ENCODE measurements at regions not wholly inside any gene's neighbourhood (a gene's known extent, or its start where the extent isn't known, plus 50 kb on each side); places are given as distances from the start of the nearest gene placed in this dataset.
A peak's percentile ranks its signal among the peaks of the same experiment; 100 is the strongest.

DNA sequence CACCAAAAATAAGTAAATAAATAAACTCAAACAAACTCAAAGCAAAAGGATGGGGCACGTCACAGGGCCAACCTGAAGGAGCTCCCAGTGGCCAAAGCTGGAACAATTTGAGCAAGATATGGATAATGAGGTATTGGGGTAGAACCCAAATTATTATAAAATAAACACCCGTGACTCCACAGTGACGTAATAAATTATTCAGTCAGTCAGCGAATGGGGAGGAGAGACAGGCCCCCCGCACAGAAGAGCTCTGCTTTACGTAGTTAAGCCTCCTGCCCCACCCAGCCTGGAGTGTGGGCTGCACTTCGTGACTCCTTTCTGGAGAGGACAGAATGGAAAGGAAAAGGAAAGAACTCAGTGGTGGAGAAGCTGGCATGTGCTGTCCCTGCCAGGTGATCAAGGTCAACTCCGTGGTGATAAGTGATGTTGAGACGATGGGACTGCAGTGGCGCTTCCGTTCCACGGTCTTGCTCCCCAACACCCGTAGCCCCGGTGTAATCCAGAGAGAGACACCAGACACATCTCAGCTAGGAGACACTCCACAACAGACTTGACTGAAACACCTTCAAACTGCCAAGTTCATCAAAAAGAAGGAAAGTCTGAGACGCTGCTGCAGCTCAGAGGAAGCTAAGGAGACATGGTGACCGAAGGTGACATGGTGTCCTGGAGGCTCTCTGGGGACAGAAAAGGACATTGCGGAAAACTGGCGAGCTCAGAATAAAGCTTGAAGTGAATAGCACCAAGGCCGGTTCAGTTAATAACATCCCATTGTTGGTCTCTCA, 83.3 kb upstream of the COL5A1 start:
- Histone ChIP-seq H2BK15ac (ENCODE audit: low read depth, poor library complexity, severe bottlenecking) (no peak overlapping the region), H2BK12ac (ENCODE audit: low read length in 2 of 2) (peak overlapping the region in 1 of 2 experiments; percentile 47), H3K36me3 (ENCODE audit: control insufficient read depth in 1 of 2, insufficient read depth in 2 of 2, low read depth in 1 of 2, low read length in 2 of 2) (no peaks in the 10 kb centered on the region), H3K9me3 (ENCODE audit: control insufficient read depth, low read length) (no peaks in the 10 kb centered on the region), H2AK5ac (ENCODE audit: low read length, severe bottlenecking) (no peak overlapping the region), H2BK5ac (ENCODE audit: low read depth, low read length, poor library complexity, severe bottlenecking) (no peak overlapping the region), H3K79me1 (replicated peaks; ENCODE audit: low read length, poor library complexity, severe bottlenecking) (no peaks in the 10 kb centered on the region), H3K27ac (ENCODE audit: low read length, poor library complexity, severe bottlenecking) (no peak overlapping the region), H3K27me3 (ENCODE audit: control insufficient read depth in 1 of 2, insufficient read depth in 1 of 2, low read length in 2 of 2) (peaks cover 0 to 32% of the 10 kb centered on the region in 2 experiments), H3K4ac (ENCODE audit: low read depth in 1 of 2, low read length in 2 of 2) (no peak overlapping the region), H3K4me1 (ENCODE audit: control insufficient read depth, insufficient read depth, low read depth, low read length) (peaks cover 34% of the 10 kb centered on the region), H2BK120ac (ENCODE audit: low read depth, low read length) (no peak overlapping the region), H4K91ac (ENCODE audit: low read length) (no peak overlapping the region), H3K4me2 (ENCODE audit: low read length, poor library complexity, severe bottlenecking) (no peak overlapping the region), H3K23ac (ENCODE audit: low read length in 2 of 2) (no peak overlapping the region), H3K14ac (ENCODE audit: low read length in 2 of 2) (no peak overlapping the region), H3K9ac (ENCODE audit: low read length) (no peak overlapping the region), H4K8ac (ENCODE audit: low read length) (no peak overlapping the region), H3K18ac (ENCODE audit: low read depth in 1 of 2, low read length in 2 of 2) (peak overlapping the region in 1 of 2 experiments; percentile 28), H3K4me3 (ENCODE audit: insufficient read depth in 1 of 2, low read depth in 1 of 2, low read length in 2 of 2) (no peak overlapping the region), H2AFZ (ENCODE audit: low read depth, low read length) (no peak overlapping the region)
- DNase-seq: no peak
- 92% methylated on average over 18 of the region's 19 CpGs for whole genome bisulfite sequencing

- Histone ChIP-seq H3K36me3 (ENCODE audit: control insufficient read depth in 1 of 2, insufficient read depth in 2 of 2, low read depth in 1 of 2, low read length in 2 of 2) (no peaks in the 10 kb centered on the region), H2BK15ac (ENCODE audit: low read depth, poor library complexity, severe bottlenecking) (no peak overlapping the region), H3K4me1 (ENCODE audit: control insufficient read depth, insufficient read depth, low read depth, low read length) (peaks cover 27% of the 10 kb centered on the region), H4K91ac (ENCODE audit: low read length) (no peak overlapping the region), H3K14ac (ENCODE audit: low read length in 2 of 2) (no peak overlapping the region), H2AFZ (ENCODE audit: low read depth, low read length) (no peak overlapping the region), H3K23ac (ENCODE audit: low read length in 2 of 2) (no peak overlapping the region), H3K4me3 (ENCODE audit: insufficient read depth in 1 of 2, low read depth in 1 of 2, low read length in 2 of 2) (no peak overlapping the region), H3K27ac (ENCODE audit: low read length, poor library complexity, severe bottlenecking) (no peak overlapping the region), H3K9ac (ENCODE audit: low read length) (no peak overlapping the region), H2AK5ac (ENCODE audit: low read length, severe bottlenecking) (no peak overlapping the region), H3K79me1 (replicated peaks; ENCODE audit: low read length, poor library complexity, severe bottlenecking) (no peaks in the 10 kb centered on the region), H3K27me3 (ENCODE audit: control insufficient read depth in 1 of 2, insufficient read depth in 1 of 2, low read length in 2 of 2) (peaks cover 0 to 32% of the 10 kb centered on the region in 2 experiments), H2BK5ac (ENCODE audit: low read depth, low read length, poor library complexity, severe bottlenecking) (no peak overlapping the region), H3K4ac (ENCODE audit: low read depth in 1 of 2, low read length in 2 of 2) (no peak overlapping the region), H3K18ac (ENCODE audit: low read depth in 1 of 2, low read length in 2 of 2) (no peak overlapping the region), H2BK120ac (ENCODE audit: low read depth, low read length) (no peak overlapping the region), H3K9me3 (ENCODE audit: control insufficient read depth, low read length) (no peaks in the 10 kb centered on the region), H3K4me2 (ENCODE audit: low read length, poor library complexity, severe bottlenecking) (no peak overlapping the region), H4K8ac (ENCODE audit: low read length) (no peak overlapping the region), H2BK12ac (ENCODE audit: low read length in 2 of 2) (no peak overlapping the region)
- WGBS: 87% methylated on average over 5 of the region's 5 CpGs
- no peak for DNase-seq
Measured at GRCh38 chr9:134559013-134559412, 82.6 kb upstream of the COL5A1 start.

DNA sequence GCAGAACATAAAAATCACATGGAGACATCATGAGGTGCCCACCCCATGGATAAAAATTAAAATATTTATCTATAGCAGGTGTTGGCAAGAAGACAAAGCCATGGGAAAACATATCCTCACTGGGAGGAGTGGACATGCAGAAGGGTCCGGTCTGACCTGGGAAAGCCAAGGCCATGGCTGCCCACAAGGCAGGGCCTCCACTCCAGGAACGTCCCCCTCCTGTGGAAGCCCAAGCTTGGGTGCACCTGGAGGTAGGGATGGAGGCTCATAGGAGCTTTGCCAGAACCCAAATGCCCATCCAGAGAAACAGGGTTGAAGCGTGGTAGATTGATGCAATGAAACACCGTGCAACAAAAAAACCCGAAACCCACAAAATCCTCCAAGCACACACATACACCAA, 81.4 kb upstream of the COL5A1 start:
- Histone ChIP-seq H3K27me3 (ENCODE audit: control insufficient read depth in 1 of 2, insufficient read depth in 1 of 2, low read length in 2 of 2) (peaks cover 0 to 32% of the 10 kb centered on the region in 2 experiments), H3K4ac (ENCODE audit: low read depth in 1 of 2, low read length in 2 of 2) (no peak overlapping the region), H4K8ac (ENCODE audit: low read length) (no peak overlapping the region), H2AK5ac (ENCODE audit: low read length, severe bottlenecking) (peak overlapping the region; percentile 69), H3K27ac (ENCODE audit: low read length, poor library complexity, severe bottlenecking) (no peak overlapping the region), H2BK5ac (ENCODE audit: low read depth, low read length, poor library complexity, severe bottlenecking) (no peak overlapping the region), H2BK12ac (ENCODE audit: low read length in 2 of 2) (no peak overlapping the region), H3K23ac (ENCODE audit: low read length in 2 of 2) (no peak overlapping the region), H4K91ac (ENCODE audit: low read length) (no peak overlapping the region), H3K9me3 (ENCODE audit: control insufficient read depth, low read length) (no peaks in the 10 kb centered on the region), H3K9ac (ENCODE audit: low read length) (no peak overlapping the region), H2AFZ (ENCODE audit: low read depth, low read length) (no peak overlapping the region), H3K4me1 (ENCODE audit: control insufficient read depth, insufficient read depth, low read depth, low read length) (peaks cover 19% of the 10 kb centered on the region), H3K36me3 (ENCODE audit: control insufficient read depth in 1 of 2, insufficient read depth in 2 of 2, low read depth in 1 of 2, low read length in 2 of 2) (no peaks in the 10 kb centered on the region), H3K14ac (ENCODE audit: low read length in 2 of 2) (no peak overlapping the region), H3K4me2 (ENCODE audit: low read length, poor library complexity, severe bottlenecking) (no peak overlapping the region), H3K4me3 (ENCODE audit: insufficient read depth in 1 of 2, low read depth in 1 of 2, low read length in 2 of 2) (no peak overlapping the region), H3K79me1 (replicated peaks; ENCODE audit: low read length, poor library complexity, severe bottlenecking) (no peaks in the 10 kb centered on the region), H2BK15ac (ENCODE audit: low read depth, poor library complexity, severe bottlenecking) (no peak overlapping the region), H3K18ac (ENCODE audit: low read depth in 1 of 2, low read length in 2 of 2) (no peak overlapping the region), H2BK120ac (ENCODE audit: low read depth, low read length) (no peak overlapping the region)
- DNase-seq: no peak
- over 99% methylated on average over 5 of the region's 5 CpGs for WGBS

DNA sequence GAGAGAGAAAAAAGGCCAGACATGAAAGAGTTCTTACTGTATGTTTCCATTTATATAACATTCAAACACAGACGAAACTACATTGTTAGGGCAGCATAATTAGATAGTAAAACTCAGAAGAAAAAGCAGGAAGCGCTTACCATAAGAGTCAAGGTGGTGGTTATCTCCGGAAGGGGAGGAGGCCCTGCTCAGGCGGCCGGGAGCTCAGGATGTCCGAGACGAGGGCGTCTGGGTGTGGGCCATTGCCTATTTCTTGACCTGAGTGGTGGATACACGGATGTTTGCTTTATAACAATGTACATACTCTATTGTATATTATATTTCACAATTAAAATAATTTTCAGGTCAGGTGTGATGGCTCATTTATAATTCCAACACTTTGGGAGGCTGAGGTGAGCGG, 80.9 kb upstream of the COL5A1 start:
- H3K4me2 ChIP-seq (ENCODE audit: low read length, poor library complexity, severe bottlenecking): no peak overlapping the region
- H2AK5ac ChIP-seq (ENCODE audit: low read length, severe bottlenecking): no peak overlapping the region
- DNase-seq: no peak
- no peak overlapping the region for H3K4ac ChIP-seq (ENCODE audit: low read depth in 1 of 2, low read length in 2 of 2)
- H3K36me3 ChIP-seq (ENCODE audit: control insufficient read depth in 1 of 2, insufficient read depth in 2 of 2, low read depth in 1 of 2, low read length in 2 of 2): no peaks in the 10 kb centered on the region
- no peaks in the 10 kb centered on the region for H3K79me1 ChIP-seq (replicated peaks; ENCODE audit: low read length, poor library complexity, severe bottlenecking)
- H2BK5ac ChIP-seq (ENCODE audit: low read depth, low read length, poor library complexity, severe bottlenecking): no peak overlapping the region
- H3K27me3 ChIP-seq (ENCODE audit: control insufficient read depth in 1 of 2, insufficient read depth in 1 of 2, low read length in 2 of 2): peaks cover 0 to 32% of the 10 kb centered on the region in 2 experiments
- H2AFZ ChIP-seq (ENCODE audit: low read depth, low read length): no peak overlapping the region
- no peak overlapping the region for H3K9ac ChIP-seq (ENCODE audit: low read length)
- no peak overlapping the region for H2BK120ac ChIP-seq (ENCODE audit: low read depth, low read length)
- H3K4me3 ChIP-seq (ENCODE audit: insufficient read depth in 1 of 2, low read depth in 1 of 2, low read length in 2 of 2): no peak overlapping the region
- no peak overlapping the region for H3K14ac ChIP-seq (ENCODE audit: low read length in 2 of 2)
- no peak overlapping the region for H4K8ac ChIP-seq (ENCODE audit: low read length)
- no peak overlapping the region for H4K91ac ChIP-seq (ENCODE audit: low read length)
- H3K9me3 ChIP-seq (ENCODE audit: control insufficient read depth, low read length): no peaks in the 10 kb centered on the region
- H3K4me1 ChIP-seq (ENCODE audit: control insufficient read depth, insufficient read depth, low read depth, low read length): peaks cover 18% of the 10 kb centered on the region
- no peak overlapping the region for H2BK15ac ChIP-seq (ENCODE audit: low read depth, poor library complexity, severe bottlenecking)
- H3K18ac ChIP-seq (ENCODE audit: low read depth in 1 of 2, low read length in 2 of 2): no peak overlapping the region
- no peak overlapping the region for H2BK12ac ChIP-seq (ENCODE audit: low read length in 2 of 2)
- H3K27ac ChIP-seq (ENCODE audit: low read length, poor library complexity, severe bottlenecking): no peak overlapping the region
- 95% methylated on average over 7 of the region's 10 CpGs for WGBS
- H3K23ac ChIP-seq (ENCODE audit: low read length in 2 of 2): no peak overlapping the region
